HG02973 (cell line): ENCODE measurements at regions not wholly inside any gene's neighbourhood (a gene's known extent, or its start where the extent isn't known, plus 50 kb on each side); places are given as distances from the start of the nearest gene placed in this dataset.
"Not testable (repeated sequence)": the region's sequence is repeated elsewhere in the genome, so short reads cannot be mapped to it uniquely, and the experiment has no call there.

Source experiments
- ATAC-seq: cut with Tn5 transposase; IDR thresholded peaks from one replicate; pipeline ENCODE4 v1.9.1; 2021; ENCODE audit warnings: moderate library complexity; ENCODE audit not compliant: unreplicated experiment

GRCh38 chr1:30660241-30660640 lies 63.1 kb downstream of the MATN1 start:
- no peak for ATAC-seq

DNA sequence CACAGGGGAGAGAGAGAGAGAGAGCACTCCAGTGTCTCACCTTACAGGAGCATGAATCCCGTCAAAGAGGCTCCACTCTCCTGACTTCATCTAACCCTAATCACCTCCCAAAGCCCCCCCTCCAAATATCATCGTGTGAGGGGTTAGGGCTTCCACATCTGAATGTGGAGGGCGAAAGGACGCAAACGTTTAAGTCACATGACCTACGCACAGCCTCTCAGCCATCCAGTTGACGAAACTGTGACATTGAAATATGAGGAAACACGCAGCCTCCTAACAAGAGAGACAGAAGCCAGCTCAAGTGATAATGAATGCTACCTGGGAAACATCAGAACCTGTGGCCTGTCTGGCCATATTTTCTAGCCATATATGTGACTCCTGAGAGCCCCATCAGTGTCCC lies 63.7 kb downstream of the MATN1 start:
- no peak for ATAC-seq

- ATAC-seq = not testable (repeated sequence)
Measured at GRCh38 chr1:30658375-30658774, 65.0 kb downstream of the MATN1 start.

- no peak for ATAC-seq
Measured at GRCh38 chr1:30658014-30658336, 65.4 kb downstream of the MATN1 start.

GRCh38 chr1:30657131-30658013 lies 66.0 kb downstream of the MATN1 start:
- no peak for ATAC-seq

- no peak for ATAC-seq
Measured at GRCh38 chr1:30656171-30656940, 67.0 kb downstream of the MATN1 start.

- ATAC-seq = no peak
Measured at GRCh38 chr1:30655672-30656071, 67.7 kb downstream of the MATN1 start.

DNA sequence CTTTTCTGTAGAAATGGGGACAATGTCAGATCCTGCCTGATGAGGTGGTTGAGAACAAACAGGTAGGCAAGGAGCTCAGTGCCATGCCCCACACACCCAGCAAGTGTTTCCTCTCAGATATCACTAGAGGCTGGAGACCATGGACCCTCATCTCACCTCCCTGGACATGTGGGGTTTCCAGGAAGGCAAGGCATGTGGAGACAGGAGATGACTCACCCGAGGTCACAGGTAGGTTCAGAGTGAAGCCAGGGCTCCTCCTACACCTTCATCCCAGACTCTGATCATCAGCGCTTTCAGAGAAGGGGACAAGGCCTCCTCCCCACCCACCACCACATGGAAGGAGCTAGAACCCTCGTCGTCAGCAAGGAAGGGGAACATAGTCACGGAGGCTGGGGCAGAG lies 69.2 kb downstream of the MATN1 start:
- no peak for ATAC-seq

GRCh38 chr1:30652152-30652841 lies 71.1 kb downstream of the MATN1 start:
- ATAC-seq = no peak

- ATAC-seq = not testable (repeated sequence)
Measured at GRCh38 chr1:30651395-30651794, 72.0 kb downstream of the MATN1 start.

DNA sequence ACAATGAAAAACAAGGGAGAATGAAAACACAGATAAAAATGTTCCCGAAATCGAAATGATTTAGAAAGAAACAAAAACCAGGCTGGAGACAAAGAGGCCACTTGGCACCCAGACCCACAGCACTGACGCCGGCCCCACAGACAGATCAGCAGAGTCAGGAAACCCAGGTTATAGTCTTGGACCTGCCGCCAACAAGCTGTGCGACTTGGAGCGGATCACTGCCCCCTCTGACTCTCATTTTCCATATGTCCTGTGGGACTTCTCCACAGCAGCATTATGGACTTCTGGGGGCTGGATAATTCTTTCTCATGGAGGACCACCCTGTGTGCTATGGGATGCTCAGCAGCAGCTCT lies 72.4 kb downstream of the MATN1 start:
- ATAC-seq = no peak

DNA sequence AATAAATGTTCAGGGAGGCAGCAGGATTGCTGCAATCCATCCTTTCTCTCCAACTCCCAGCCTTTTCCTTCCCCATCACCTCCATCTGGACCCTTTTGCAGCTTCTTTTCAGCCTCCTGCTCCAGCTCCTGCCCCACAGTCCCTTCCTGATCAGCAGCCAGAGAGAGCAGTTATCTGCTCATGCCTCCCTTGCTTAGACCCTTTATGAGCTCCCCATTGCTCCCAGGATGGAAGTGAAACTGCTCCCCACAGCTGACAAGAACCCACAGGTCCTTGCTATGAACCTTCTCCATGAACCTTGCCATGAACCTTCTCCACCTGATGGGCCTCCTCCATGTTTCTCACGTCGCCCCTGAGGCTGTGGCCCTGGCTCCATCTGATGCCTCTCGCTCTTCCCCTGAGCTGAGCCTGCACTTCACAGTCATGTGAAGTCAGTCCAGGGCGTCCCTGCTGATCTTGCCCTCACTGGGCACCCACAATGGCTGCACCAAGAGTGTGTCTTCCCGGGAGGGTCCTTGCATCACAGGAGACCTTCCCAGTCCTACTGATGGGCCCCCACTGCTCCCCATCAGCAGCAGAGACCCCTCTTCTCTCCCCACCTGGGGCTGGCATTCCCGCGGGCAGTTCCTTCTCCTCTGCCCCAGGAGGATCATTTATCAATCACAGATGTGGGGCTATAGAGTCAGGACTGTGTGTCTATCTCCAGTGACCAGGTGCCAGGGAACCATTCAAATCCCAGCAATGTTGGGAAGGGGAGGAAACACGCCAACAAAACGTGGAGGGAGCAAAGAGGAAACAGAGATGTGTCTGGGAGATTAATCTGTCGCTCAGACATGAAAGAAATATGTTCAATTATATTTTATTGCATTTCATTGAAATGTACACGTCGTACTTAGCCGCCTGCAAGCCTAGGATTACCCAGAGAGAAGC lies 73.1 kb downstream of the MATN1 start:
- no peak for ATAC-seq

- ATAC-seq = no peak
Measured at GRCh38 chr1:30649321-30649991, 73.9 kb downstream of the MATN1 start.

- ATAC-seq = no peak
Measured at GRCh38 chr1:30648408-30649000, 74.9 kb downstream of the MATN1 start.

GRCh38 chr1:30645807-30646206 lies 77.6 kb downstream of the MATN1 start:
- no peak for ATAC-seq

DNA sequence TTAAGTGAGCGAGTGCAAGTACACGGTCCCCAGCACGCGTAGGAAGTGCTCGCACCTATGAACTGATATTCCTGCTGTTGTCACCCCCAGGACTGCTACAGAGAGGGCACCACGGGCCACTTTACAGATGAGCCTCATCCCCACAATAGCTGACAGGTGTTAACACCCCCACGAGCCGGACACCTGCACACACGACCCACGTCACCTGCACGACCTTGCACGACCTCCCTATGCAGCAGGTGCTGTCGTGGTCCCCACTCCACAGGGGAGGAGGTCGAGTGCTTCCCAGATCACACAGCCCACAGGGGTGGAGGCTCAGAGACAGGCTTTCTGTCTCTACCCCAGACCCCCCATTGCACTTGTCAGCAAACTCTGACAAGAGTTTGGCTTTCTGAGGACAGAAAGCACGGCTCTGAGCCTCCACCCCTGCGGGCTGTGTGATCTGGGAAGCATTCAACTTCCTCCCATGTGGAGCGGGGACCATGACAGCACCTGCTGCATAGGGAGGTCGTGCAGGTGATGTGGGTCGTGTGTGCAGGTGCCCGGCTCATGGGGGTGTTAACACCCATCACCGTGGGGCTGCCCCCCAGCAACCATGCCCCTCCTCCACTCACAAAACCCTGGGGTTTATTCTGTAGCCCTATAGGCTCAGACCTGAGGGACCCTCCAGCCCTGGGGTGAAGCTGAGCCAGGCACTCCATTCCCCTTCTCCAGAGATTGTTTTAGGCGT lies 80.8 kb downstream of the MATN1 start:
- no peak for ATAC-seq

DNA sequence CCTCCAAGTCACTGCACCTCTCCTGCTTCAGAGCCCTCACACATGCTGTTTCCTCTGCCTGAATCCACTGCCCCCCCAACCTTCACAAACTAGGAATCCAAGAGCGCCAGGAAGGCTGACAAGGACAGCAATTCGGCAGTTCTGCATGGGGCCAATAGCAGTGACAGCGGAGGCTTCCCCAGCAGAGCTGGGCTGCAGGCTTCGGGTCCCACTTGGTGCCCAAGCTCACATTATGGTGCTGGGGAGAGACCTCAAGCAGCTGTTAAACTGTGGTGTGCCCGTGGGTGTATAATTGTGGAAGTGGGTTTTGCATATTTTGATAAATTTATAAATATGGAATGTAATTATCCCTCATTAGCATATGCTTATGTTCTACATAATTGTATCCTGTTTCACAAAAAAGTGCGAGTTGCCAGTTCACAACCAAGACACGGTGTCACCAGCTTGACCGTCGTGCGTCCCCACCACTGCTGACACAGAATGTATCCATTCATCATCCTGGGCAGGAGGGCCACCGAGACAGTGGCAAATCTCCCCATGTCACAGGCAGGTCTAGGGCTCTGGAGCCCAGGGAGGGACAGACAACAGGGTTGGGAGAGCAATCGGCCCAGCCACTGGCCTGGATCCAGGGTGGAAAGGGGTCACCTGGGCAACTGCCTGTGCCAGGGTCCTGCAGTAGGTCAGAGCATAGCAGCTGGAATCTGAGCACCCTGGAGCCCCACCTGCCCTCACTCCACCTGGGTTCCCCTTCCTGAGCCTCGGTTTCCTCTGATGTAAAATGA lies 81.6 kb downstream of the MATN1 start:
- ATAC-seq = no peak

DNA sequence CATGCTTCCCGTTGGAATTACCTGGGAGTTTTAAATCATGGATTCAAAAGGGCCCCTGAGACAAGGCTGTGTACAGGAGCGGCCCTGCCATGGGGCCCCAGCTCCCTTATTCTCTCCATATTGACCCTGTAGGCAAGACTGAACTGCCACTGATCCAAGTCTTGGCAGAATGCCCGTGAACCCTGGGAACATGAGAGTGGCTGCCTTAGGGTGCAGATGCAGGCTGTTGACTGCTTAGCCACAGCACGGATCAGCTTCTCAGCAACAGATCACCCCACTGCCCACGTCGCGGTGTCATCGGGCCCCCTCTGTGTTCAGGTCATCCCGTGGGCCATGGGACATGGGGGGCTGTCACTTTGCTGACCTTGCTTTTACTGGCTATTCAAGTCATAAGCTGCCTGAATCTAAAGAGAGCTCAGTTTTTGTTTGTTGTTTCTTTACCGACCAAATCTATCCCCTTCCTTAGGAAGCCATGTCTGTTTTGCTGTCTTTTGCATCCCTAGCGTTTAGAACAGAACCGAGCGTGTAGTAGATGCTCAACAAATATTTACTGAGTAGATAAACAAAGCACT lies 83.4 kb downstream of the MATN1 start:
- no peak for ATAC-seq
